Cerebellar cortex (tissue), 1 donor: ENCODE measurements at regions not wholly inside any gene's neighbourhood (a gene's known extent, or its start where the extent isn't known, plus 50 kb on each side); places are given as distances from the start of the nearest gene placed in this dataset.
"Not testable (repeated sequence)": the region's sequence is repeated elsewhere in the genome, so short reads cannot be mapped to it uniquely, and the experiment has no call there.

Experiments
- DNase-seq: peaks from one replicate; pipeline ENCODE4 v3.0.0-alpha.2; 2015; ENCODE audit warnings: low spot score

- DNase-seq: no peak
These were observed 211.7 kb downstream of the LIG4 start for GRCh38 chr13:108003626-108004025.

- no peak for DNase-seq
These were observed 214.3 kb downstream of the LIG4 start for GRCh38 chr13:108000998-108001397.

GRCh38 chr13:107999751-108000150 is 215.6 kb downstream of the LIG4 start:
- no peak for DNase-seq

- no peak for DNase-seq
These were observed 221.2 kb downstream of the LIG4 start for GRCh38 chr13:107994137-107994536.

GRCh38 chr13:107993239-107993949 is 221.9 kb downstream of the LIG4 start:
- DNase-seq: no peak

GRCh38 chr13:107992542-107992941 is 222.8 kb downstream of the LIG4 start:
- no peak for DNase-seq

- no peak for DNase-seq
These were observed 238.2 kb downstream of the LIG4 start for GRCh38 chr13:107977071-107977574.

- no peak for DNase-seq
These were observed 238.7 kb downstream of the LIG4 start for GRCh38 chr13:107976628-107977027.

- DNase-seq: no peak
These were observed 240.9 kb downstream of the LIG4 start for GRCh38 chr13:107974409-107974808.

- DNase-seq: peak; percentile 77
These were observed 245.8 kb downstream of the LIG4 start for GRCh38 chr13:107969546-107969945.

GRCh38 chr13:107968470-107968869 is 246.9 kb downstream of the LIG4 start:
- DNase-seq: no peak

GRCh38 chr13:107964395-107964794 is 250.9 kb downstream of the LIG4 start:
- no peak for DNase-seq

- DNase-seq: no peak
These were observed 253.3 kb downstream of the LIG4 start for GRCh38 chr13:107961849-107962608.

GRCh38 chr13:107960301-107960700 is 255.0 kb downstream of the LIG4 start:
- no peak for DNase-seq

GRCh38 chr13:107956889-107957288 is 258.4 kb downstream of the LIG4 start:
- no peak for DNase-seq

- no peak for DNase-seq
These were observed 273.2 kb downstream of the LIG4 start for GRCh38 chr13:107942030-107942617.

GRCh38 chr13:107941345-107942029 is 273.8 kb downstream of the LIG4 start:
- no peak for DNase-seq

GRCh38 chr13:107937848-107938247 is 277.5 kb downstream of the LIG4 start:
- DNase-seq: no peak

GRCh38 chr13:107931056-107931455 is 284.3 kb downstream of the LIG4 start:
- no peak for DNase-seq

- DNase-seq: no peak
These were observed 286.6 kb downstream of the LIG4 start for GRCh38 chr13:107928762-107929161.

GRCh38 chr13:107927557-107927956 is 287.8 kb downstream of the LIG4 start:
- DNase-seq: no peak

- DNase-seq: not testable (repeated sequence)
These were observed 288.8 kb downstream of the LIG4 start for GRCh38 chr13:107926515-107926914.
